Esophagus muscularis mucosa (tissue), 4 donors: ENCODE measurements at regions not wholly inside any gene's neighbourhood (a gene's known extent, or its start where the extent isn't known, plus 50 kb on each side); places are given as distances from the start of the nearest gene placed in this dataset.

Experiments
- CTCF ChIP-seq, 3 experiments: fragments of 200-600 bp in 2 of 3; fragments of 450-650 bp in 1 of 3; sonication (generic) in 2 of 3; IDR thresholded peaks; one replicate each; pipeline ENCODE4 v1.5.1; 2017 to 2019; ENCODE audit warnings: antibody characterized with exemption in 3 of 3, mild to moderate bottlenecking in 2 of 3, moderate library complexity in 1 of 3
- EP300 ChIP-seq: sonication (generic); formaldehyde crosslinking; IDR thresholded peaks from one replicate; pipeline ENCODE4 v1.6.1; 2017; ENCODE audit warnings: antibody characterized with exemption
- POLR2AphosphoS5 ChIP-seq, 2 donors: sonication (generic); formaldehyde crosslinking; IDR thresholded peaks; one replicate each; pipeline ENCODE4 v1.6.1; 2017; ENCODE audit warnings: antibody characterized with exemption in 2 of 2

- TF ChIP-seq POLR2AphosphoS5 (IDR thresholded peaks at IDR 0.05) = no peak
- TF ChIP-seq CTCF (IDR thresholded peaks at IDR 0.05) = no peak
- no peak for TF ChIP-seq EP300
These were observed 111.3 kb upstream of the MIR17HG start for GRCh38 chr13:91236182-91236581.
